ENCODE measurements at regions not wholly inside any gene's neighbourhood (a gene's known extent, or its start where the extent isn't known, plus 50 kb on each side); places are given as distances from the start of the nearest gene placed in this dataset.
"Not testable (repeated sequence)": the region's sequence is repeated elsewhere in the genome, so short reads cannot be mapped to it uniquely, and the experiment has no call there.

GRCh38 chrX:9267415-9267814, 197.4 kb upstream of the TBL1X start:
- DNase-seq (ENCODE audit: low read depth, low spot score), result no peak

- no peak for DNase-seq (ENCODE audit: low read depth, low spot score)
Measured at GRCh38 chrX:9269134-9269533, 195.7 kb upstream of the TBL1X start.

GRCh38 chrX:9271789-9272525, 192.9 kb upstream of the TBL1X start:
- DNase-seq (ENCODE audit: low read depth, low spot score), result no peak

- DNase-seq (ENCODE audit: low read depth, low spot score), result no peak
Measured at GRCh38 chrX:9273744-9274143, 191.1 kb upstream of the TBL1X start.

GRCh38 chrX:9278475-9279233, 186.2 kb upstream of the TBL1X start:
- no peak for DNase-seq (ENCODE audit: low read depth, low spot score)

- DNase-seq (ENCODE audit: low read depth, low spot score), result no peak
Measured at GRCh38 chrX:9279234-9279544, 185.7 kb upstream of the TBL1X start.

- no peak for DNase-seq (ENCODE audit: low read depth, low spot score)
Measured at GRCh38 chrX:9280831-9281230, 184.0 kb upstream of the TBL1X start.

GRCh38 chrX:9282325-9282724, 182.5 kb upstream of the TBL1X start:
- DNase-seq (ENCODE audit: low read depth, low spot score), result no peak

GRCh38 chrX:9285342-9285771, 179.5 kb upstream of the TBL1X start:
- DNase-seq (ENCODE audit: low read depth, low spot score), result no peak

GRCh38 chrX:9286234-9286633, 178.6 kb upstream of the TBL1X start:
- no peak for DNase-seq (ENCODE audit: low read depth, low spot score)

GRCh38 chrX:9291629-9292028, 173.2 kb upstream of the TBL1X start:
- DNase-seq (ENCODE audit: low read depth, low spot score), result no peak

- no peak for DNase-seq (ENCODE audit: low read depth, low spot score)
Measured at GRCh38 chrX:9293051-9293496, 171.8 kb upstream of the TBL1X start.

- no peak for DNase-seq (ENCODE audit: low read depth, low spot score)
Measured at GRCh38 chrX:9293903-9294302, 171.0 kb upstream of the TBL1X start.

GRCh38 chrX:9295551-9295950, 169.3 kb upstream of the TBL1X start:
- no peak for DNase-seq (ENCODE audit: low read depth, low spot score)

- DNase-seq (ENCODE audit: low read depth, low spot score), result no peak
Measured at GRCh38 chrX:9298221-9298620, 166.6 kb upstream of the TBL1X start.

GRCh38 chrX:9299681-9300080, 165.2 kb upstream of the TBL1X start:
- DNase-seq (ENCODE audit: low read depth, low spot score), result not testable (repeated sequence)

GRCh38 chrX:9301836-9302235, 163.0 kb upstream of the TBL1X start:
- DNase-seq (ENCODE audit: low read depth, low spot score), result no peak

GRCh38 chrX:9302381-9302780, 162.5 kb upstream of the TBL1X start:
- DNase-seq (ENCODE audit: low read depth, low spot score), result no peak

- DNase-seq (ENCODE audit: low read depth, low spot score), result no peak
Measured at GRCh38 chrX:9308426-9308825, 156.4 kb upstream of the TBL1X start.

- no peak for DNase-seq (ENCODE audit: low read depth, low spot score)
Measured at GRCh38 chrX:9310616-9311015, 154.2 kb upstream of the TBL1X start.

- DNase-seq (ENCODE audit: low read depth, low spot score), result no peak
Measured at GRCh38 chrX:9311421-9312160, 153.3 kb upstream of the TBL1X start.

Data from smooth muscle cell of the brain vasculature (primary cell).